ENCODE measurements at regions not wholly inside any gene's neighbourhood (a gene's known extent, or its start where the extent isn't known, plus 50 kb on each side); places are given as distances from the start of the nearest gene placed in this dataset.

GRCh38 chr5:159552751-159553150, 222.5 kb upstream of the IL12B start:
- Histone ChIP-seq H3K4me2 (ENCODE audit: insufficient read depth, low read length) (peak overlapping the region; percentile 56), H2AFZ (ENCODE audit: low read length) (peak overlapping the region; percentile 20)

GRCh38 chr5:159553792-159554191, 223.5 kb upstream of the IL12B start:
- no peaks in the 10 kb centered on the region for H4K20me1 ChIP-seq (ENCODE audit: insufficient read depth, low read length)
- no peak overlapping the region for H2AFZ ChIP-seq (ENCODE audit: low read length)
- H3K4me1 ChIP-seq (ENCODE audit: insufficient read depth, low read length): peaks cover 11% of the 10 kb centered on the region
- no peaks in the 10 kb centered on the region for H3K9me3 ChIP-seq (ENCODE audit: low read depth, low read length)
- no peak overlapping the region for H3K4me2 ChIP-seq (ENCODE audit: insufficient read depth, low read length)
- H3K36me3 ChIP-seq (ENCODE audit: insufficient read depth, low read length): no peaks in the 10 kb centered on the region
- H3K27ac ChIP-seq (ENCODE audit: low read depth, low read length): no peak overlapping the region
- TF ChIP-seq CTCF (IDR thresholded peaks at IDR 0.05; ENCODE audit: extremely low read depth, low read depth, low read length): no peak
- no peak for DNase-seq (ENCODE audit: insufficient read length, low spot score, missing footprints)
- no peaks in the 10 kb centered on the region for H3K27me3 ChIP-seq (ENCODE audit: insufficient read depth, low read length)
- H3K4me3 ChIP-seq (ENCODE audit: insufficient read depth, low read length): no peak overlapping the region
- no peaks in the 10 kb centered on the region for H3K79me2 ChIP-seq (ENCODE audit: insufficient read depth, low read length)

More at GRCh38 chr5:159552751-159553150, 222.5 kb upstream of the IL12B start:
- Histone ChIP-seq H4K20me1 (ENCODE audit: insufficient read depth, low read length) (no peaks in the 10 kb centered on the region), H3K36me3 (ENCODE audit: insufficient read depth, low read length) (no peaks in the 10 kb centered on the region), H3K79me2 (ENCODE audit: insufficient read depth, low read length) (no peaks in the 10 kb centered on the region), H3K27me3 (ENCODE audit: insufficient read depth, low read length) (no peaks in the 10 kb centered on the region), H3K4me3 (ENCODE audit: insufficient read depth, low read length) (no peak overlapping the region), H3K27ac (ENCODE audit: low read depth, low read length) (no peak overlapping the region), H3K9me3 (ENCODE audit: low read depth, low read length) (no peaks in the 10 kb centered on the region), H3K4me1 (ENCODE audit: insufficient read depth, low read length) (peaks cover 16% of the 10 kb centered on the region)
- TF ChIP-seq CTCF (IDR thresholded peaks at IDR 0.05; ENCODE audit: extremely low read depth, low read depth, low read length): no peak
- peak; percentile 9 for DNase-seq (ENCODE audit: insufficient read length, low spot score, missing footprints)

- no peak for TF ChIP-seq CTCF (IDR thresholded peaks at IDR 0.05; ENCODE audit: extremely low read depth, low read depth, low read length)
- Histone ChIP-seq H3K4me2 (ENCODE audit: insufficient read depth, low read length) (no peak overlapping the region), H3K9me3 (ENCODE audit: low read depth, low read length) (no peaks in the 10 kb centered on the region)
These were observed 224.8 kb upstream of the IL12B start for GRCh38 chr5:159555084-159555483.

GRCh38 chr5:159559337-159559736, 229.1 kb upstream of the IL12B start:
- H3K4me2 ChIP-seq (ENCODE audit: insufficient read depth, low read length): no peak overlapping the region
- H2AFZ ChIP-seq (ENCODE audit: low read length): no peak overlapping the region
- H3K27me3 ChIP-seq (ENCODE audit: insufficient read depth, low read length): peaks cover 13% of the 10 kb centered on the region
- no peak overlapping the region for H3K27ac ChIP-seq (ENCODE audit: low read depth, low read length)
- H4K20me1 ChIP-seq (ENCODE audit: insufficient read depth, low read length): no peaks in the 10 kb centered on the region
- H3K9me3 ChIP-seq (ENCODE audit: low read depth, low read length): no peaks in the 10 kb centered on the region
- TF ChIP-seq CTCF (IDR thresholded peaks at IDR 0.05; ENCODE audit: extremely low read depth, low read depth, low read length): no peak
- no peak overlapping the region for H3K4me3 ChIP-seq (ENCODE audit: insufficient read depth, low read length)
- no peak for DNase-seq (ENCODE audit: insufficient read length, low spot score, missing footprints)
- H3K4me1 ChIP-seq (ENCODE audit: insufficient read depth, low read length): no peaks in the 10 kb centered on the region
- no peaks in the 10 kb centered on the region for H3K79me2 ChIP-seq (ENCODE audit: insufficient read depth, low read length)
- no peaks in the 10 kb centered on the region for H3K36me3 ChIP-seq (ENCODE audit: insufficient read depth, low read length)

More at GRCh38 chr5:159555084-159555483, 224.8 kb upstream of the IL12B start:
- H4K20me1 ChIP-seq (ENCODE audit: insufficient read depth, low read length): no peaks in the 10 kb centered on the region
- H3K36me3 ChIP-seq (ENCODE audit: insufficient read depth, low read length): no peaks in the 10 kb centered on the region
- H3K79me2 ChIP-seq (ENCODE audit: insufficient read depth, low read length): no peaks in the 10 kb centered on the region
- no peak overlapping the region for H3K27ac ChIP-seq (ENCODE audit: low read depth, low read length)
- no peak overlapping the region for H2AFZ ChIP-seq (ENCODE audit: low read length)
- H3K4me3 ChIP-seq (ENCODE audit: insufficient read depth, low read length): no peak overlapping the region
- DNase-seq (ENCODE audit: insufficient read length, low spot score, missing footprints): no peak
- H3K27me3 ChIP-seq (ENCODE audit: insufficient read depth, low read length): peaks cover 2% of the 10 kb centered on the region
- peaks cover 6% of the 10 kb centered on the region for H3K4me1 ChIP-seq (ENCODE audit: insufficient read depth, low read length)

Data from osteoblast (primary cell).